C4-2B (cell line): ENCODE measurements at regions not wholly inside any gene's neighbourhood (a gene's known extent, or its start where the extent isn't known, plus 50 kb on each side); places are given as distances from the start of the nearest gene placed in this dataset.

Experiments
- ZFX ChIP-seq: fragments of 450-650 bp; IDR thresholded peaks from 2 replicates; pipeline ENCODE4 v1.6.1; 2017
- TF ChIP-seq, protein P1 (sequence below): fragments of 450-650 bp; conservative IDR thresholded peaks from 2 replicates; pipeline ENCODE4 v1.5.1; 2017; ENCODE audit warnings: mild to moderate bottlenecking

DNA sequence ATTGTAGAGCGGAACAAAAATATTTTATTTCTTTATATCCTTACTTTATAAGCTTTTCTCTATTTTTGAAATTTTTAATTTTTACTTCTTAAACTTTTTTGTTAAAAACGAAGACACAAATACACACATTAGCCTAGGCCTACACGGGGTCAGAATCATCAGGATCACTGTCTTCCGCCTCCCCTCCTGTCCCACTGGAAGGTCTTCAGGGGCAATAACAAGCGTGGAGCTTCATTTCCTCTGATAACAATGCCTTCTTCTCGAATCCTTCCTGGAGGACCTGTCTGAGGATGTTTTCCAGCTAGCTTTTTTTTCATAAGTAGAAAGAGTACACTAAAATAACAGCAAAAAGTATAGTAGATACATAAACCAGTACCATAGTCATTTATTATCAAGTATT, 77.7 kb upstream of the DGKG start:
- TF ChIP-seq, protein P1, sequence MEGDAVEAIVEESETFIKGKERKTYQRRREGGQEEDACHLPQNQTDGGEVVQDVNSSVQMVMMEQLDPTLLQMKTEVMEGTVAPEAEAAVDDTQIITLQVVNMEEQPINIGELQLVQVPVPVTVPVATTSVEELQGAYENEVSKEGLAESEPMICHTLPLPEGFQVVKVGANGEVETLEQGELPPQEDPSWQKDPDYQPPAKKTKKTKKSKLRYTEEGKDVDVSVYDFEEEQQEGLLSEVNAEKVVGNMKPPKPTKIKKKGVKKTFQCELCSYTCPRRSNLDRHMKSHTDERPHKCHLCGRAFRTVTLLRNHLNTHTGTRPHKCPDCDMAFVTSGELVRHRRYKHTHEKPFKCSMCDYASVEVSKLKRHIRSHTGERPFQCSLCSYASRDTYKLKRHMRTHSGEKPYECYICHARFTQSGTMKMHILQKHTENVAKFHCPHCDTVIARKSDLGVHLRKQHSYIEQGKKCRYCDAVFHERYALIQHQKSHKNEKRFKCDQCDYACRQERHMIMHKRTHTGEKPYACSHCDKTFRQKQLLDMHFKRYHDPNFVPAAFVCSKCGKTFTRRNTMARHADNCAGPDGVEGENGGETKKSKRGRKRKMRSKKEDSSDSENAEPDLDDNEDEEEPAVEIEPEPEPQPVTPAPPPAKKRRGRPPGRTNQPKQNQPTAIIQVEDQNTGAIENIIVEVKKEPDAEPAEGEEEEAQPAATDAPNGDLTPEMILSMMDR: no peak
- TF ChIP-seq ZFX: no peak
